ENCODE measurements at regions not wholly inside any gene's neighbourhood (a gene's known extent, or its start where the extent isn't known, plus 50 kb on each side); places are given as distances from the start of the nearest gene placed in this dataset.

GRCh38 chr4:83772685-83773084 lies 236.8 kb downstream of the GPAT3 start:
- no peak for TF ChIP-seq POLR2AphosphoS5 (IDR thresholded peaks at IDR 0.05)
- TF ChIP-seq POLR2A (IDR thresholded peaks at IDR 0.05; ENCODE audit: low read depth), result no peak
